Caki2 (cell line): ENCODE measurements at regions not wholly inside any gene's neighbourhood (a gene's known extent, or its start where the extent isn't known, plus 50 kb on each side); places are given as distances from the start of the nearest gene placed in this dataset.
"Not testable (repeated sequence)": the region's sequence is repeated elsewhere in the genome, so short reads cannot be mapped to it uniquely, and the experiment has no call there.

ENCODE experiments used
- DNase-seq: peaks from one replicate; pipeline ENCODE4 v3.0.0-alpha.2; 2015; ENCODE audit warnings: low read depth
- in situ Hi-C: cut with HindIII; loops from 2 replicates; pipeline ENCODE4 v1.10.0; 2016; ENCODE audit warnings: low sequenced_read_pairs, low pct_unique_long_range_greater_than_20kb, mixed read lengths

DNA sequence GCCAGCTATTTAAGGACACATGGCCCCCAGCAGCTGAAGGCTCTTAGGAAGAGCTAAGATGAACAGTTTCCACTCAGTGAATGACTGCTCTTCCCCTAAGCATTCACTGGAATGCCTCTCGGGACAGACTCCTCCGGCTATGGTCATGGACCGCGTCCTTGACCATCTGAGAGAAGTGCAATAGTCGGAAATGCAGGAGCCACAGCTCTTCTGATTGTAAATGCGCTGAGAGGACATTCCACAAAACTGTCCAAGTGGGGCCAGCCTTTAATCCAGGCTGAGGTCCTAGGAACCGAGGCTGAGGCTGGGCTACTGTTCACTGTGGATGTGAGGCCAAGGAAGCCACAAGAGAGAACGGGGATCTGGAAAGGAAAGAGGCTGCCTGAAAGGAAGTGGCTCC is 162.0 kb upstream of the TMEM72 start:
- in situ Hi-C loops: no loop called here

DNA sequence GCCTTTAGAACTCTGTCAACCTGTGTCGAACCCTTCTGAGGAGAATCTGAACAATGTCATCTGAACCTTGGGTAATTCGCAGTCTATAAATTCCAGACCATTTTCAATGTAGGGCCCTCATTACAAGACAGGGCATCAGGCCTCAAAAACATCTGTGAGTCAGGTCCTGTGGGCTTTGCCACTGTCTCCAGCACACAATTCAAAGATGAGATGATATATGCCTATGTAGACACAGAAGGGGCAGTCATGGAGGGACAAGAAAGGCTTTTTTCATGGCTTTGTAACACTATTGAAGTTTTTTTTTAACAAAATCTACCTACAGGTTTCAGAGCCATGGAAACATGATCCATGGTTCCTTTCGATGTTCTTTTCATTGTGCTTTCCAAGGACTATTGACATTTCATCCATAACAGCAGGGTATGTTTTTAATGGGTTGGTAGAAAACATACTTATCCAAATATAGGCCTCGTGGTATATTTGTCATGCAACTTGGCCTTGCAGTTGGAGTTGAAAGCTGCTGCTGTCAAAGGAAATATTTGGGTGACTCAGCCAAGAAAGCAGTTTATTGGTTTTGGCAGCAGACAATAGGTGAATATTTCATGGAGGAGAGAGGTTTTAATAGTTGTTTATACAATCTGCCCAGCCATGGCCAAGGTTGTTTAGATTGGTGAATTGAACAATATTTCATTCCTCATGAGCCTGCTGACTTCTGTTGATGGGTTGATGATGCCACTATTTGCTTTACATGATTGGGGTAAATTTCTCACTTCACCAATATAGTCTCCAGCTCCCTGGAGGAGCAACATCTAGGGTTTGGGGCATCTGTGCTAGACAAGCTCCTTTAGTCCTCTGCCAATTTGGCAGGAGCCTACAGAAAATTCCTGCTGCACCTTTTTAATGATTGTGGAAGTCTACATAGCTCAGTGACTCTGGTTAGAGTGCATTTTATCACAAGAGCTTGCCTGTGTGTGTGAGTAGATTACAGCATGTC is 158.4 kb upstream of the TMEM72 start:
- in situ Hi-C loops: no loop called here
- peak; percentile 99 for DNase-seq

More for the DNA sequence above, 162.0 kb upstream of the TMEM72 start:
- DNase-seq: peak; percentile 21

GRCh38 chr10:44754355-44754754 is 156.8 kb upstream of the TMEM72 start:
- in situ Hi-C loops, DNase-seq: not testable (repeated sequence)

DNA sequence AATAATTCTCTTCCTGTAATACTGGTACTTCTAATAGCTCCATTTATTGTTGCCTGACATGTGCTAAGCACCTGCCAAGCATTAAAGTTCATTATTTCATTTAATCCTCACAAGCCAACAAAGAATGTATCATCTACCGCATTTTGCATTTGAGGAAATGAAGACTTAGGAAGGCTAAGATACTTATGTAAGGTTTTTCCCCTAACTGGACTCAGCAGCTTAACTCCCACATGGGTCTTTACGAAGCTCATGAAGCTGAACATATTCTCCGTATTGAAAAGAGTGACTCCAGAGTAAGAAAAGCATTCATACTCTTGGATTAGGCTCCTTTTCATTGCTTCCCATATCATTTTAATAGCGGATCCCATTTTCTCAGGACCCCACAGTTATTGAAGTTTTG is 155.7 kb upstream of the TMEM72 start:
- in situ Hi-C loops: no loop called here

DNA sequence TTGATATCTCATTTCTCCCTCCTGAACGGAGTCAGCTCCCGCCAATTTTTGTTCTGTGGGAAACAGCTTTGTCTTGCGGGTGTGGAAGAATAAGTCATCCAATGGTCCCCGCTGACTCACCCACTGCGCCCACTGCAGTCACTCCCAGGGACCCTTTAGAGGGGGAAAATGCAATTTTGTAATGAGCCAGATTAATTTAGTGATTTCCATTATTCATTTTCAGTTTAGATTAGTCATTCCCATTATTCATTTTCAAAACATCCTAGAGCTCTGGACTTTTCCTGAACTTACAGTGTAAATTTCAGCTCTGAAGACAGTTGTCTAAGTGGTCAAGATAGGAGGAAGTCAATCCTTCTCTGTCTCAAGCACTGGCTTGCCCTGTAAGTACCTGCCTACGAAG is 154.9 kb upstream of the TMEM72 start:
- peak; percentile 86 for DNase-seq

More for the DNA sequence above, 155.7 kb upstream of the TMEM72 start:
- no peak for DNase-seq

DNA sequence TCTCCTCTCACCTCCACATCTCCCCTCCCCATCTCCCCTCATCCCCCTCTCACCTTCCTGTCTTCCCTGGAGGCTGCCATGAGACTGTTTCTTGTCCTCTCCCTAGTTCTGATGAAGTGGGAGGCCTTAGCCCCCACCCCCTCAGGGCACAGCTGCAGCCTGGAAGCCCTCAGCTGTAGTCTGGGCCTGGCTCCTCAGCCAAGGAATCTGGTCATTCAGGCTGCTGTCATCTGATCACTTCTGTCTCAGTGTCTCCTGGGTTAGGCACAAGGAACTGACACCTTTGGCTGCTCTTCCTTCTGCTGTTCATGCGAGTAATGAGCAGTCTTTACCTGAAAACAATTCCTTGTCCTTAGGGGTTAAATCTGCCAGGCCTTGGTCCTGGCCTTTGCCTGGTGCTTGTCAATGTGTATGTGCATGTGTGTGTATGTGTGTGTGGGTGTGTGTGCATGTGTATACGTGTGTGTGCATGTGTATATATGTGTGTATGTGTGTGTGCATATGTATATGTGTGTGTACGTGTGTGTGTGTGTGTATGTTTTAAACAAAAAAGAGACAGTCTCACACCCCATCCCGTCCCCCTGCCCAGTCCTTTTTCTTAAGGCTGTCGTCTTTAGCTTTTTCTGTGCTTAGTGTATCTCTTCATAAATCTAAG is 153.5 kb upstream of the TMEM72 start:
- in situ Hi-C loops: no loop called here
- no peak for DNase-seq

More for the DNA sequence above, 154.9 kb upstream of the TMEM72 start:
- in situ Hi-C loops: no loop called here

DNA sequence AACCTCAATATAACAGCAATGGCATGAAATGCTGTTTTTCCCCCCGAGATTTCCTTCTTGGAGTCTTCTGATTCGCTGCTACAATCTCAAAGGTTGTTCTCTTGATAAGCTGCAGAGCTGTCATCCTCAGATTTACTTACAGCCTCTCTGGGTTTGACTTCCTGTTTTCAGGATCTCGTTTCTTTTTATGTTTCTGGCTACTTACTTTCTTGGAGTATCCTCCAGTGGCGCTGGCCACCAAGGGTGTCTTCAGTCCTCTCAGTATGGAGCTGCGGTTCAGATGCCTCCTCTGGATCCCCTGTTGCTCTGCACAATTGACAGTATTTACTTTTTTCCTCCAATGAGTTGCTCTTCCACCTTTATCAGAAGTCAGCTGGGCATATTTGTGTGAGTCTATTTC is 152.0 kb upstream of the TMEM72 start:
- in situ Hi-C loops: no loop called here
- no peak for DNase-seq

GRCh38 chr10:44760513-44760912 is 150.6 kb upstream of the TMEM72 start:
- in situ Hi-C loops: no loop called here
- DNase-seq: no peak

GRCh38 chr10:44761076-44761475 is 150.1 kb upstream of the TMEM72 start:
- in situ Hi-C loops: no loop called here
- no peak for DNase-seq

DNA sequence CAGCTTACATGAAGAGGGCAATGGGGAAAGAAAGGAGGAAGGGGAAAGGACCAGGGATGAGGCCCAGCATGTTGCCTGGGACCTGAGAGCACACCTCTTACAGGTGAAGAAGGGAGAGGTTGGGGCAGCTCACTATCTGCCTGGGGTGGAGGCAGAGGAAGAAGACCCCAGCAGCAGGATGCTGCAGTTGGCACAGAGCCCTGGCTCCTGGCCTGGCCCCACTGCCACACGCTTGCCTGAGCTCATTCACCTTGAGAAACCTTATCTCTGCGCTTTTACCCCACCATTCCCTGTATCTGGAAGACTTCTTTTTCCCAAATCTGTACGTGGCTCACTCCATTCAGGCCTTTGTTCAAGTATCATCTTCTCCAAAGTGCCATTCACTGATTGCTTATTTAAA is 147.8 kb upstream of the TMEM72 start:
- in situ Hi-C loops: no loop called here
- no peak for DNase-seq

GRCh38 chr10:44765299-44765698 is 145.8 kb upstream of the TMEM72 start:
- no peak for DNase-seq
- in situ Hi-C loops: no loop called here

GRCh38 chr10:44766631-44767030 is 144.5 kb upstream of the TMEM72 start:
- in situ Hi-C loops: no loop called here
- DNase-seq: no peak

GRCh38 chr10:44769450-44769849 is 141.7 kb upstream of the TMEM72 start:
- in situ Hi-C loops: no loop called here

DNA sequence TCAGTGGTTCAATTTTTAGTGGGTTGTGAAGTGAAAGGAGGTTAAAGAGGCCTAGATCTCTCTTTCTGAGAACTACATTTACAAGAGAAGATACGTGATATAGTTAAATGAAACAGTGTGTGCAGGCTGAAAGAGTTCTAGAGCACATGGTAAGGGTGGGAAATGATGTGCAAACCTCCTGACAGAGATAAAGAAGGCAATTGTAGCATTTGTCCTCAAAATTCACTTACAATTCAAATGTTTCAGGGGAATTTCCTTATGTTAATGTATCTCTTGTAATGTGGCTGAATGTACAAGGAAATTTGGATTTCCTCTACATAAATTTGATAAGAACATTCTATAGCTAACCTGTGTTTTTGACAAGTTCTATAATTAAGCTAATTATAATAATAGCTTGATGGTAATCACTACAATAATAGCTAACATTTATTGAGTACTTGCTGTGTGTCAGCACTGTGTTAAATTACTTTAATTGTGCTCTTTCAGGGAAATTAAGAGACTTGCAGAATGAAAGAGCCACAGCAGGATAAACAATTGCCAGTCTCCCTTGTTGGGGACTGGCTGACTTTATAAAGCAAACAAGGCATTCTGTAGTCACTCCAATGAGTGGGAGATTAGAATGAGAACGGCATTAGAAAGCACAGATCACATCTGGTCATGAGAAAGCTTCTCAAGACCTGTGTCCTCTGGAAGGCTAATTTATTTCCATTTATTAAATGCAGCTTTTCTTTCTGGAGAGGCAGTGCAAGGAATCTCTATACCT is 139.7 kb upstream of the TMEM72 start:
- DNase-seq: no peak
- in situ Hi-C loops: no loop called here

More at GRCh38 chr10:44769450-44769849, 141.7 kb upstream of the TMEM72 start:
- no peak for DNase-seq

- in situ Hi-C loops: no loop called here
- no peak for DNase-seq
Observed at GRCh38 chr10:44773565-44773964, 137.6 kb upstream of the TMEM72 start.

DNA sequence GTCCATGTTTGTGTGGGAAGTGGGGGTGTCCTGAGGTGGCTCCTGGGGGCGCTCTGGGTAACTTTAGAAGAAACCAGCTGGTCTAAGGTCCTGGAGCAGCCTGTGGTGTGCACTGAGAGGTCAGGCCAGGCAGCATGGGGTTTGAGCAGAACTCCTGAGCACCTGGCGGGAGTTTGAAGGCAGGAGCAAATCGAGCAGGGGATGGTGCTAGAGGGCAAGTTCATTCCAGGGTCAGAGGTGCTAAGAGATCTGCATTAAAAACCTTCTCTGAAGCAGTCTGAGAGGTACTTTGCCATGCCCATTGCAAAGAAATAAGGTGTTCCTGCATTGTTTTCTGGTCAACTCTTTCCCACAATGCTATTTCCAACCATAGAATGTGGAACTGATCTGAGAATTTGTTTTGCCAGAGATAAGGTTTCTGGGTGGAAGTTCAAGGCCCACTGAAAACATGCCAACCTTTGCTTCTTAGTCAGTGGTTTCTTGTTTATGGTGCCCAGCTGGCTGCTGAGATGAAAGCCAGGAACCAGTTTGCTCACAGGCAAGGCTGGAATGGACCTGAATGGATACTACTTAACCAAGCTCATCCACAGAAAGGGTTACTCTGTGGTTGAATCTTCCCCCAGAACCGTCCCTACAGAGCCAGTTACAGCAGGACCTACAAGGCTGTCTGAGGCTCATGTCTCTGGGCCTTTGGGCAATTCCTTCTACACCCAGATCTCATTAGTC is 136.3 kb upstream of the TMEM72 start:
- in situ Hi-C loops: no loop called here
- no peak for DNase-seq

DNA sequence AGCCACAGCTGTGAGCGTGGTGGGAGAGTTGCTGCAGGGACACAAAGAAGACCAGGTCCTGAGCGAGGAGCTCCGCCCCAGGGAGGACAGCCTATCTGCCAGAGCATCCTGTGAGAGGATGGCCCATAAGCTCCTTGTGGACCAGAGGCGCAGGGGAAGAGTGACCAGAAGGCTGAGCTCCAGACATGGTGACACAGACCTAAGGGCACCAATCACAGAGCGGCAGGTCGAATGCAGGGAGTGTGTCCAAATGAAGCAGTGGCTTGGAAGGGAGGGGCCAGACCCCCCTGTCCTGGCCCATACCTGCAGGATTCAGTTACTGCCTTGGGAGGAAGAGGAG is 135.8 kb upstream of the TMEM72 start:
- no peak for DNase-seq
- in situ Hi-C loops: no loop called here

DNA sequence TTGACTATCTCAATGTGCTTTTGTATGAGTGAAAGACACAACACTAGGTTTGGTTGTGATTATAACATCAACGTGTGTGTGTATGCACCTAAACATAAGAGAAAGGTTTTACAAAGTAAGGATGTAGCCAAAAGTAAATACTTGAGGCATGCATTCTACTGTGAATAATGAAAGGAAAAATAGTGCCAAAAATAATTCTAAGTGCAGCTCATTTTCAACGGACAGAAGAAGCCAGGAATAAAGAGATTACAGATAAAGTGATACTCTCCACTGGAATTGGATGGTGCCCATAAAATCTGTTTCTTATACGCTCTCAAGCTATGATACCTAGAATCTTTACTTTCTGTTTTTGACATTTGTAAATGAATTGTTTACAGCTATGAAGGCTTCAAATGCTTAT is 135.0 kb upstream of the TMEM72 start:
- in situ Hi-C loops: no loop called here
- DNase-seq: no peak
